Hippocampal formation (tissue), 2 donors: ENCODE measurements at regions not wholly inside any gene's neighbourhood (a gene's known extent, or its start where the extent isn't known, plus 50 kb on each side); places are given as distances from the start of the nearest gene placed in this dataset.
"Not testable (repeated sequence)": the region's sequence is repeated elsewhere in the genome, so short reads cannot be mapped to it uniquely, and the experiment has no call there.

Experiments
- DNase-seq, 2 donors: peaks; one replicate each; lab custom pipeline; 2025; lab: John Stamatoyannopoulos, UW

GRCh38 chr14:85315733-85316290 is 214.1 kb upstream of the FLRT2 start:
- no peak for DNase-seq

DNA sequence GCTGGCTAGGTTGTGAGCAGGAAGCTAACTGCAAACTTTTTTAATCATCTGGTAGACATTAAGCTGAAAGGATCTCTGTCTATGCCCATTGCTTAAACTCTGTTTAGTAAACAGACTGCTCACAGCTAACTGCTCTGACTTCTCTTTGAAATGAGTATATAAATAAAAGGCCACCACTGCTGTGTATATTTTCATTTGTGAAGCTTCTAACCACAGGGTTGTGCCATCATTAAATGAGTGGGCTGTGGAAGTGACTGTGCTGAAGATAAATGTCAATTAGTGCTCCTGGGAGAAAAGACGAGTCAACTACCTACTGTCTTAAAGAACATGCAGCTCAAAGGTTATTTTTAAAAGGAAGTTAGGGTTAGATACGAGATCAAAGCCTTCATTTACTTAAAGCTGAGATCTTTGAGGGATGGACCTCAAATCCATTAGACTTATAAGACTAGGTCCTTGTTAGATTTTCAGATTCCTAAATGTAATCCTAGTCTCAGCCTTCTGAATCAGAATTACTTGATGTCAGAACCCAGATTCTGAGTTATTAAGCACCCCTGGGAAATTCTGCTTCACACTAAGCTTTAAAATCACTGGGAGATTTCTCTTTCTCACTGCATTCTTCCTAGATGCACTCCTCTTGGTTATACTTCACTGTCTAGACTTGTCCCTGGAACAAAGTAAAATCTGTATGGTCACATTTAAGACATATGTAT is 213.1 kb upstream of the FLRT2 start:
- no peak for DNase-seq

DNA sequence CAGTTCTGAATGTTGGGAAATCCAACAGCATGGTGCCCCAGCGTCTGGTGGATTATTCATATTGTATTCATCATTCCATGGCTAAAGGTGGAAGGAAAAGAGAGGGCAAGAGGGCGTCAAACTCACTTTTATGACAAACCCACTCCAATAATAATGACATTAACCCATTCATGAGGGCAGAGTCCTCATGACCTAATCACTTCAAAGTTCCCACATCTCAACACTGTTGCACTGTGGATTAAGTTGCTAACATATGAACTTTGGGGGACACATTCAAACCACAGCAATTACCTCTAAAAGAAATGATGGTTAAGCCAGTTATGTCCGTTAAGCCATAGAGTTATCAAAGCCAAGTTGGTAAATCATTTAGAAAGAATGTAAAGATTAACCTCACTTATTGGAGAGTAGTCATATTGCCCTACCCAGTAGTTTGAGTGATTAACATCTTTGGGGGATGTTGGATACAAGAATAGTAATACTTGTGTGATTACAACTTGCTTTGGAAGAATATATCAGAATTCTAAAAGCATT is 212.4 kb upstream of the FLRT2 start:
- DNase-seq, result no peak

DNA sequence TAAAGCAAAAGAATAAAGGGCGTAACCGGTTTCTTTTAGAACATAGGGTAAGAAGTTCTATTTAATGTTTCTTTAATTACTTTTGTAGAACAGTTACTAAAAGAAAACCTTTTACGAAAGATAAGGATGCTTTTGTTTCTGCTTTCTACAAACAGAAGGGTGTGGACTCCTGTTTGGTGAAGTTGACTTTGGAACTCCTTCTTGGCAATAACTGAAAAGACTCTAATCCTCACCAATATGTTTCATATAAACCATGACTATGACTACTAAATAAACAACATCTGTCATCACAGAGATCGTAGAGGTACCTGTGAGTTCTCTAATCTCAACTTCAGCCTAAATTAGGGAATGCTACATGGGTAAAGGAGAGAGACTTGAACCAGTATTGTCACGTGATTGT is 210.8 kb upstream of the FLRT2 start:
- DNase-seq, result no peak

DNA sequence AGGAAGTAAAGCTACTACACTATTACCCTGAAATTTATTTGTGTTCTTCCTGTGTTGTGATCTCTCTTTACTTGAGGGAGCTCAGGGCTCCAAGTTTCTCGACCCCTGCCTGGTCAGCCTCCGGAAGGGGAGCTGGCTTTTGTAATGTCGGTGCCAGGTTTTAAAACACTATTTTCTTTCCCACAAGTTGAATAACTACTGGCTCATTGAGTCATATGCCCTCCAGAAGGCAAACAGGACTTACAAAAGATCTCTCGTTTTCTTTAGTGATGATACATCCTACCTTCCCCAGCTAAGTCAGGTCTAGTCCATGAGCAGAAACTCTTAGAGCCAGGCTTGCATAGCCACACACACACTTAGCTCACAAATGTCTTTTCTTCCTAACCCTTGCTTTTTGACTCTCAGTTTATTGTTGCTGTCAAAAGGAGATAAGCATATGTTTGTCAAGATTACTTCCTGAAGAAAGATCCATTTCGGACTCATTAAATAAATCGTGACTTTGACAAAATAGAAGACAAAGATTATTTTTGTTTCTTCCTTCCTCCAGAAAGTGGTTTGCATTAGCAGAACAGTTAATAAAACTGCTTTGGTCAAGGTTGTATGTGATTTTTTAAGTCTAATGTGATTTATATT is 209.8 kb upstream of the FLRT2 start:
- no peak for DNase-seq

- DNase-seq, result no peak
Measured at GRCh38 chr14:85325134-85326017, 204.6 kb upstream of the FLRT2 start.

- no peak for DNase-seq
Measured at GRCh38 chr14:85332401-85332800, 197.5 kb upstream of the FLRT2 start.

DNA sequence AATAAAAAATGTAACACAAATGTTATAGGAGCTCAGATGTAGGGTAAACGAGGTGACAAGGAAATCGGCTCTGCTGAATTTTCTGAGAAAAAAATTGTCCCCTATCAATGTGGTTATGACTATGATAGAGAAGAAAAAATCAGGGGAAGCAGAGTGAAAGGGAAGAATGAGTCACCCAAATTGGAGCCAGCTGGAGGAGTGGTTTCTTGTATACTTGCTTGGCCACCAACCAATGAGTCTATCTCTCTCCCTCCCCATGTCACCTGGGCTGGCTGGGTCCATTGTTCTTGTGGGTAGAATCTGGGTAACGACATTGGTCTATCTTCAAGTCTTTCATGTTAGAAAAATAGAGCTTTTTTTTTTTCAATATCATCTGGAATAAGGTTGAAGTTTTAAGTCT is 196.6 kb upstream of the FLRT2 start:
- DNase-seq, result no peak

GRCh38 chr14:85333841-85334240 is 196.1 kb upstream of the FLRT2 start:
- DNase-seq, result no peak

DNA sequence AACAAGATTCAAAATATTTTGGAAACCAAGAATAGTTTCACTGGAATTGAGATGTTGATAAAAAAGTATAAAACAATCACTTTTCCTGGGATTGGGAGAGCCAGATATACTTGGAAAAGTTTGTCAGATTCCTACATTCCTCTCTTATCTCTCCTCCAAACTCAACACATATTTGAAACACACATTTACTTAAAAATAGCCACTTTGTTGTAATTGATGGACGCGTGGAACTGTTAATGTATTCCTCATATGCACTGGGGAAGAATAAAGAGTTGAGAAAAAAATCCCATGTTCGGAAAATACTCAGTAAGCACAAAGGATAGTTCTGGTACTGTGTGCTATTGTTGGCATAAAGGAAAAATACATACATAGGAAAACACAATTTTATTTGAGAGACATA is 195.6 kb upstream of the FLRT2 start:
- DNase-seq, result no peak

DNA sequence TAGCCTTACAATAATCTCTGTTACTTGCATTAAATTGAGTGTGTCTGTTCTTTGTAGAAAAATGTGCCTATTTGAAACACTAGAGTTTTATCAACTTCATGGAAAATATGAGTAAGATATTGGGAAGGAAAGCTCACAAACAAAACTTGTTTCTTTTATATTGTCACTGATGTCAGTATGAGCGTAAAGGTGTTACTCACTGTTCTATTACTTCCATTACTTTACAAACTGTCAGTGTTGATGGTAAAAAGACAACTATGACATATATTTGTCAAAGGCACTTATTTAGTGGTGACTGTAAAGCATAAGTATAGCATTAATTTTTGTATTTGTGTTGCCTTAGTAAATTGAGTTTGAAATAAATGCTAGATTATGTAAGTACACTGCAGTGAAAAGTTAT is 193.7 kb upstream of the FLRT2 start:
- DNase-seq, result no peak

- DNase-seq, result no peak
Measured at GRCh38 chr14:85336817-85337216, 193.1 kb upstream of the FLRT2 start.

- DNase-seq, result no peak
Measured at GRCh38 chr14:85338895-85339294, 191.0 kb upstream of the FLRT2 start.

- no peak for DNase-seq
Measured at GRCh38 chr14:85342858-85343607, 186.9 kb upstream of the FLRT2 start.

GRCh38 chr14:85344171-85344570 is 185.8 kb upstream of the FLRT2 start:
- DNase-seq, result no peak

DNA sequence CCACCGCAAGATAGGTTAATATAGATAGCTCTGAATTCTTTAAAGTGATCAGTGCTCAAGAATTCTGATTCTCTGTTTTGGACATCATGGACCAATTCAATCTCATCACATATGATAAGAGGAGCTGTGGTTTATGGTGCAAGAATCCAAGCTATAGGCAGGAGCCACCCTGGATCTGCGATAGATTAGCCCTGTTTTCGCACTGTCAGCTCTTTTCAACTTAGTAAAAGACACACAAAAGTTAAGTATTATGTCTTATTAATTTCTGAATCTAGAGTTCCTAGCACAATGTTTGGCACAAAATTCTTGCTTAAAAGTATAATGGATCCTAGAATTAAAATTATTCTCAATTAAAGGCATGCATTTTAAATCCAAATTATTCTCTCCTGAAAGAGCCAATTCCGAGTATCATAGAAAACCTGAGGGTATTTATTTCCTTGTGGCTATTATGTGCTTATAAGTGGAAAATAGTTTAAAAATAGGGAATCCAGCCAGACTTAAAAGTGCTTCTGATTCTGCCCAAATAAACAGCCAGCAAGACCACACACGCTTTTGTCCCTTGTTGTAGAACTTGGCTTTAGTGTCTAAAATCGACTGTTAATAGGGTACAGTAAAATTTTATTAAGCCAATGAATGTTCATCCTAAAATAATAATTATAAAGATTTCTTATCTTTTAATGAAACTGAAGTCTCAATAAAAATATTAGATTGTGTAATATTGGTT is 184.9 kb upstream of the FLRT2 start:
- DNase-seq, result no peak

DNA sequence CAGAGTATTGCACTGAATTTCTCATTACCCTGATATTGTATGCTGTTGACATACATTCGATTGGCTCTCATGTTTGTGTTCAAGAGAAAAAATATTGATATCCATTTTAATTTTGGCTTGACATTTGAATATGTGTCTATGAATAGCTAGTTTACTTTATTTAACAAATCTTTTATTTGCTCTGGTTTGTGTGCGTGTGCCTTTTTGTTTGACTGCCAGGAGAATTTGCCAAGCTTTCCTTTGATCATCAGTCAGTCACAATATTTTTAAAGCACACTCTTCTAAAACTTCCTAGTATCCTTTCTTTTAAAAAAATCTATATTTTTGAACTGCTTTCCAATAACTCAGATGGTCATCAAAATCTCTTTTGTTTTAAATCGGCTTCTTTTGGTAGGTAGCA is 179.3 kb upstream of the FLRT2 start:
- no peak for DNase-seq

GRCh38 chr14:85352588-85352987 is 177.4 kb upstream of the FLRT2 start:
- not testable (repeated sequence) for DNase-seq

- DNase-seq, result no peak
Measured at GRCh38 chr14:85357120-85357519, 172.8 kb upstream of the FLRT2 start.

DNA sequence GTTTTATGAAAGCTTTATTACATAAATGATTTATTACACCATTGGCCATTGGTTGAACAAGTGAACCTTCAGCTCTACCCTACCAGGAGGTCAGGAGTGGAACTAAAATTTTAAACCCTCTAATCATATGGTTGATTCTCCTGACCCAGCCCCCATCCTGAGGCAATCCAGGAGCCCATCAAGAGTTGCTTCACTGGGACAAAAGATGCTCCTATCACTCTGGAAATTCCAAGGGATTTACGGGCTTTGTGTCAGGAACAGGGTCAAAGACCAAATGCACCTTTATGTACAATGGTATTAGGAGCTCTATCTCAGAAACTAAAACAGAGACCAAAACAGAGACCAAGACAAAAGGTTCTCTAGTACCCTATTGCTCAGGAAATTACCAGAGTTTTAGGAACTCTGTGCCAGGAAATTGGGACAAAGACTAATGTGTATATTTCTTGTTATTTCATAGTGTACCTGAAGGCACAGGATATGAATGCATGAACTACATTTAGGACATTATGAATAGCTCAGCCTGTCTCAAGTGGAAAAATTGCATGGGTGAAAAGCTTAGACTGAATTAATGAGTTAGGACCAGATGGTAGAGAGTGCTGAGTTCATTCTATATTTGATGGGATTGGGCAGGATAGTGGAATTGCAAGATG is 171.7 kb upstream of the FLRT2 start:
- DNase-seq, result no peak
